Activated T-helper 17 cell treated with anti-CD3 and anti-CD28 coated beads, Interleukin-2, amount 50 U/mL, for 72 hours (primary cell): ENCODE measurements at regions not wholly inside any gene's neighbourhood (a gene's known extent, or its start where the extent isn't known, plus 50 kb on each side); places are given as distances from the start of the nearest gene placed in this dataset.

ENCODE experiments used
- ATAC-seq: fragments of 150-1000 bp; cut with Tn5 transposase; replicated peaks from 2 replicates; pipeline ENCODE4 v1.10.0; 2021; ENCODE audit warnings: mild to moderate bottlenecking, moderate library complexity
- H3K27ac Mint-ChIP-seq: one replicate; pipeline ENCODE4 v1.8.0; 2022; ENCODE audit warnings: mixed read lengths
- H3K27me3 Mint-ChIP-seq: one replicate; pipeline ENCODE4 v1.8.0; 2022; ENCODE audit warnings: mixed read lengths
- H3K36me3 Mint-ChIP-seq: one replicate; pipeline ENCODE4 v1.8.0; 2022; ENCODE audit warnings: low read depth, mild to moderate bottlenecking, mixed read lengths
- H3K4me1 Mint-ChIP-seq: one replicate; pipeline ENCODE4 v1.8.0; 2022; ENCODE audit warnings: mixed read lengths
- H3K4me3 Mint-ChIP-seq: one replicate; pipeline ENCODE4 v1.8.0; 2022; ENCODE audit warnings: mild to moderate bottlenecking, mixed read lengths
- H3K9me3 Mint-ChIP-seq: one replicate; pipeline ENCODE4 v1.8.0; 2022; ENCODE audit warnings: mixed read lengths

DNA sequence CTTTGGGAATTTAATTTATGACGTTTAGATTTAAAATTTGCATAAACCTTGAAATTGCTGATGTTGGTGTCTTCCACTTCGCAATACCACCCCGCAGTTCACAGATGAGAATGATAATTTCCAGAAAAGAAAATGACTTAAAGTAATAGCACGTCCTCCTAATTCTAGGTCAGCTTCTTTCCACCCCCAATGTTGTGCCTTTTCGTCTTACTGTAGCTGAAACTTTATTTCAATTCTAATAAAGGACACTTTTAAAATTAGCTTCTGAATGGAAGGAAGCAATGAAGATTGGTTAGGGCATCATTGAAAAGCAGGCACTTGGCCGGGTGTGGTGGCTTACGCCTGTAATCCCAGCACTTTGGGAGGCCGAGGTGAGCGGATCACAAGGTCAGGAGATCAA is 107.4 kb downstream of the MYCN start:
- no peaks in the 10 kb centered on the region for H3K36me3 Mint-ChIP-seq
- H3K27ac Mint-ChIP-seq, result no peak overlapping the region
- no peaks in the 10 kb centered on the region for H3K4me1 Mint-ChIP-seq
- peaks cover 4% of the 10 kb centered on the region for H3K27me3 Mint-ChIP-seq
- no peak for ATAC-seq
- no peaks in the 10 kb centered on the region for H3K9me3 Mint-ChIP-seq
- no peak overlapping the region for H3K4me3 Mint-ChIP-seq

- Mint-ChIP-seq H3K4me3 (no peak overlapping the region), H3K36me3 (no peaks in the 10 kb centered on the region), H3K27ac (no peak overlapping the region), H3K4me1 (no peaks in the 10 kb centered on the region), H3K27me3 (peaks cover 8% of the 10 kb centered on the region), H3K9me3 (no peaks in the 10 kb centered on the region)
- ATAC-seq, result no peak
These were observed 106.3 kb downstream of the MYCN start for GRCh38 chr2:16046649-16047048.

DNA sequence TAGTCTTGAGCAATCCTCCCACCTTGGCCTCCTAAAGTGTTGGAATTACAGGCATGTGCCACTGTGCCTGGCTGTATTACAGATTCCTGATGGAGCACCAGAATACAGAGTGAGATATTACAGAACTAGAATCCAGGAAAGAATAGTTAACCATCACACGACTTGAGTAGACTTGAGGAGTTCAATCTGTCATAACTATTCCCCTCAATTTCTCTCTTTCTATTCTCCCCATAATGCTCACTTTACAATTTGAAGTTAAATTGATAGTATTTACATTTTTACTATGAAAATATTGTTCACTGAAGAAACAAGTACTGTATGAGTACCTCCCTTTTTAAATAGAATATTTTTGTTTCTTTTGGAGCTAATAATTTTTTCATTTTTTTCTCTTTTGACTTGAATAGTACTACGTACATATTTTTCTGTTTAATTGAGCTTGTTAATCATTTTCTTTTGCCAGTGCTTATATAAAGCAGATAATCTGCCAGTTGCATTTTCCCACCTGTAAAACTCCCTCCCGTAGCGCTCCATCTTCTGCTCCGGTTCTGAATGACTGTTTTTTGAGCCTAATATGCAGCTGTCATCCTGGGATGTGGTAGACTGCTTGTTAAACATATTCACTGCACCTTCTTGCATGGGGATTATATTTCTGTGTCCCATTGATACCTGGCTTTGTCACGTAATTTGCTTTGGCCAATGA is 105.5 kb downstream of the MYCN start:
- no peak overlapping the region for H3K27ac Mint-ChIP-seq
- peaks cover 13% of the 10 kb centered on the region for H3K27me3 Mint-ChIP-seq
- H3K36me3 Mint-ChIP-seq, result no peaks in the 10 kb centered on the region
- H3K4me3 Mint-ChIP-seq, result no peak overlapping the region
- no peak for ATAC-seq
- no peaks in the 10 kb centered on the region for H3K4me1 Mint-ChIP-seq
- H3K9me3 Mint-ChIP-seq, result no peaks in the 10 kb centered on the region

DNA sequence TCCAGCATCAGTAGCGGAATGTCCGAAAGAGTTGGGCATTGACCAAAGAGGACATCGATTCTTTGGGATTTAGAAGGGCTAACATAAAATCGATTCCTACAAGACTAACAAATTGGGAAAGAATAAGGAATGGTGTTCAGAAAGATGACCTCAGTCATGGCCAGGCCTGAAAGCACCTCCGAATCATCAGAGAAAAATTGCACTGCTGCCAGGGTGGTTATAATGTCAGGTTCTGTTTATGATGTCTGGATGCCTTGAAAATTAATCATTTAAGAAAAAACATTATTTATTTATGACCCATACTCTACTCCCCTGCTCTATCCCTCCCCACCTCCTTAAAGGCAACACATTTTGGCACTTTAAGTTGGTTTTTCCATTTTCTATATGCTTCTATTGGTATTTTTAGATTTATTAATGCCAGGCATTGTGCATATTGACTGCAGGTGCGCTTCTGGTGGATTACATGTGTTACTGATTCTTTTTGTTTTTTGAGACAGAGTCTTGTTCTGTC is 104.7 kb downstream of the MYCN start:
- no peaks in the 10 kb centered on the region for H3K36me3 Mint-ChIP-seq
- no peaks in the 10 kb centered on the region for H3K4me1 Mint-ChIP-seq

GRCh38 chr2:16043627-16044026 is 103.3 kb downstream of the MYCN start:
- no peak overlapping the region for H3K4me3 Mint-ChIP-seq
- H3K36me3 Mint-ChIP-seq, result no peaks in the 10 kb centered on the region
- H3K27me3 Mint-ChIP-seq, result peaks cover 9% of the 10 kb centered on the region
- ATAC-seq, result no peak
- no peaks in the 10 kb centered on the region for H3K9me3 Mint-ChIP-seq
- H3K27ac Mint-ChIP-seq, result no peak overlapping the region
- H3K4me1 Mint-ChIP-seq, result no peaks in the 10 kb centered on the region

More for the DNA sequence above, 104.7 kb downstream of the MYCN start:
- no peak for ATAC-seq
- H3K27ac Mint-ChIP-seq, result no peak overlapping the region
- H3K4me3 Mint-ChIP-seq, result no peak overlapping the region
- H3K27me3 Mint-ChIP-seq, result peaks cover 9% of the 10 kb centered on the region
- no peaks in the 10 kb centered on the region for H3K9me3 Mint-ChIP-seq

DNA sequence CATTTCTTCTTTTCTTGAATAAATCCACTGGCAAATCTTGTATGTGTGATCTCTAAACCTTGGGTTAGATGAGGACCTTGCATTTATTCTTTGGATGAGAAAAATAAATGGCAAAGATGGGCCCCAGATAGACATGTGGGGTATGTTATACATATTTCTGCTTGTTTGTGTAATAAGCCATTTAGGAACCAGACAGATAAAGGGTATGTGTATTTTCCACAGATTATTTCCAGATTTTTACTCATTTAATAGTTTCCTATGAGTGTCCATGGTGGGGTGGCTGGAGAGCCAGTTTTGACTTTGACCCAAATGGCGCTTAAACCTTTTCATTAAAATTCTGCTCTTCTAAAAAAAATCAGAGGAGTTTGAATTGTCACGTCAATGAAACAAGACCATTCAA is 102.8 kb downstream of the MYCN start:
- no peaks in the 10 kb centered on the region for H3K4me1 Mint-ChIP-seq
- no peaks in the 10 kb centered on the region for H3K36me3 Mint-ChIP-seq
- H3K27me3 Mint-ChIP-seq, result peaks cover 9% of the 10 kb centered on the region
- no peak for ATAC-seq
- H3K4me3 Mint-ChIP-seq, result no peak overlapping the region
- no peak overlapping the region for H3K27ac Mint-ChIP-seq
- no peaks in the 10 kb centered on the region for H3K9me3 Mint-ChIP-seq

DNA sequence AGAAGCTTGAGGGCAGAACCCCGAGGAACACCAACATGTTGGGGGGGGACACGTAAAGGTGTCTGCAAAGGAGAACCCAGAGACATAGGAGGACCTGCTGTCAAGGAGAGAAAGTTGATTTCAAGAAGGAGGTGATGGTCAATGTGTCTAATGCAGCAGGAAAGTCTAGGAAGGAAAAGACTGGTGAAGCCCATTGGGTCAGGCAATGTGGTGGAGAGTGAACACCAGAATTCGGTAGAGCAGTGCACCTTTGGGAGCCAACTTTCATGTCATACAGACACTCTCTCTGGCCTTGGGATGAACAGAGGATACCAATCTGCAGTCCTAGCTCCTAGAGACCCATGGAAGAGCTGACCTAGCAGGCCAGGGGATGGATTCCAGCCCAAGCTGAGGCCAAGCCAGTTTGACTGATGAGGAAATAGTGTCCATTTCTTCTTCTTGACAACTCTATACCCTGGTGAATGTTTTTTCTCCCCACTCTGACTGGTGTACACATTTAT is 101.9 kb downstream of the MYCN start:
- Mint-ChIP-seq H3K36me3 (no peaks in the 10 kb centered on the region), H3K27me3 (peaks cover 9% of the 10 kb centered on the region), H3K4me3 (no peak overlapping the region), H3K4me1 (no peaks in the 10 kb centered on the region), H3K27ac (no peak overlapping the region), H3K9me3 (no peaks in the 10 kb centered on the region)
- no peak for ATAC-seq

DNA sequence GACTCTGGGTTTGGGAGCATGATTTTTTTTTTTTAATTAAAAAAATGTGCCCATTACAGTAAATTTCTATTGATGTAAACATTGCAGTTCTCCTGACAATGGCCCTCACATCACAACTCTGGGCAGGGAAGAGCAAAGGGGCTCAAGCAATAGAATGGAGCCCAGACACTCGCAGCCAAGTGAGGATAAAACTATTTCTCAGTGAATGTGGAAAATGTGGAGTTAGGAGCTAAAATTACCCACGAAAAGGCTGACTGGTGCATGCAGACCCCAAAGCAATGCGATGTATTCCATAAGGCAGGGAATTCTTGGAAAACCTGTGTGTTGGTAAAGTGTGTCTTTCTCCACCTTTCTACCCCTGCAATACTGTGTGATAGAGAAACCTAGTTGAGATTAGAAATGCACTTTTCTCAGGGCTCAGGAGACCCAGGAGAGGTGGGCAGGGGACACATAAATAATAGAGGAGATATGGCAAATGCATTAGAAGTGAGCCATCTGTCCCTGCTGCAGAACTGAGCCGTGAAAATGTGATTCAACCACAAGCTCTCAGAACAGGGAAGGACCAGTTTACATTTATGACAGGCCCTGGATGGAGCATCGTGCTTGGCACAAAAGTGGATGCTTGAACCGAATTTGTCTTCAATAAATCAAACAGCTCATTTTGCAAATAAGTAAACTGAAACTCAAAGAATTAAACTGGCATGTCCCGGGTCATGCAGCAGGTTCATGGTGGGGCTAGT is 100.1 kb downstream of the MYCN start:
- H3K36me3 Mint-ChIP-seq, result no peaks in the 10 kb centered on the region
- H3K4me3 Mint-ChIP-seq, result no peak overlapping the region
- H3K27me3 Mint-ChIP-seq, result peaks cover 9% of the 10 kb centered on the region
- H3K4me1 Mint-ChIP-seq, result no peaks in the 10 kb centered on the region
- H3K9me3 Mint-ChIP-seq, result no peaks in the 10 kb centered on the region
- no peak overlapping the region for H3K27ac Mint-ChIP-seq
- no peak for ATAC-seq

- ATAC-seq, result no peak
- Mint-ChIP-seq H3K36me3 (no peaks in the 10 kb centered on the region), H3K4me1 (no peaks in the 10 kb centered on the region), H3K27ac (no peak overlapping the region), H3K27me3 (peaks cover 9% of the 10 kb centered on the region), H3K4me3 (no peak overlapping the region), H3K9me3 (no peaks in the 10 kb centered on the region)
These were observed 99.5 kb downstream of the MYCN start for GRCh38 chr2:16039823-16040222.

GRCh38 chr2:16039055-16039454 is 98.7 kb downstream of the MYCN start:
- H3K27ac Mint-ChIP-seq, result no peak overlapping the region
- H3K36me3 Mint-ChIP-seq, result no peaks in the 10 kb centered on the region
- no peaks in the 10 kb centered on the region for H3K4me1 Mint-ChIP-seq
- no peaks in the 10 kb centered on the region for H3K9me3 Mint-ChIP-seq
- no peak for ATAC-seq
- H3K27me3 Mint-ChIP-seq, result peaks cover 9% of the 10 kb centered on the region
- H3K4me3 Mint-ChIP-seq, result no peak overlapping the region

GRCh38 chr2:16038621-16039020 is 98.3 kb downstream of the MYCN start:
- H3K27ac Mint-ChIP-seq, result no peak overlapping the region
- H3K9me3 Mint-ChIP-seq, result no peaks in the 10 kb centered on the region
- peaks cover 9% of the 10 kb centered on the region for H3K27me3 Mint-ChIP-seq
- H3K4me1 Mint-ChIP-seq, result no peaks in the 10 kb centered on the region
- H3K36me3 Mint-ChIP-seq, result no peaks in the 10 kb centered on the region
- no peak for ATAC-seq
- no peak overlapping the region for H3K4me3 Mint-ChIP-seq

GRCh38 chr2:16037808-16038457 is 97.6 kb downstream of the MYCN start:
- H3K9me3 Mint-ChIP-seq, result no peaks in the 10 kb centered on the region
- no peaks in the 10 kb centered on the region for H3K36me3 Mint-ChIP-seq
- ATAC-seq, result no peak
- H3K27me3 Mint-ChIP-seq, result peaks cover 9% of the 10 kb centered on the region
- no peak overlapping the region for H3K4me3 Mint-ChIP-seq
- H3K27ac Mint-ChIP-seq, result no peak overlapping the region
- no peaks in the 10 kb centered on the region for H3K4me1 Mint-ChIP-seq

DNA sequence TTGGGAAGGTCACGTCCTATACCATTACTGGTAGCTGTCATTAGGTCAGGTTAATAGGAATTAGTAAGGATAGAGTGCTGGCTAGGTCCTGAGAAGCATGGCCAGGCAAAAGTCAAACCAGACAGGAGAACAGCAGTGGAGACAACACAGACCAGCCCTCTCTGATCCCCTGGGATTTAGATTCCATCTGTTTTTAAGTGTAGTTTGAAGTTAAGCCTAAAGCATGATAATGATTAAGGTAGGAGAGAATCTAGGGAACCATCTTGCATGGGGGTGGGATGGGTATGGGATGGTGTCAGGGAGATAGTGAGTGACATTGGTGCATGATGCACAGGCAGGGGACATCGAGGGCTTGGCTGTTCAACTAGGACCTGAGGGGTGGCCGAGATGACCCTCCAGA is 96.6 kb downstream of the MYCN start:
- Mint-ChIP-seq H3K4me1 (no peaks in the 10 kb centered on the region), H3K27me3 (peaks cover 6% of the 10 kb centered on the region), H3K36me3 (no peaks in the 10 kb centered on the region), H3K27ac (no peak overlapping the region), H3K9me3 (no peaks in the 10 kb centered on the region), H3K4me3 (no peak overlapping the region)
- no peak for ATAC-seq

- no peak overlapping the region for H3K27ac Mint-ChIP-seq
- ATAC-seq, result no peak
- no peak overlapping the region for H3K4me3 Mint-ChIP-seq
- no peaks in the 10 kb centered on the region for H3K9me3 Mint-ChIP-seq
- no peaks in the 10 kb centered on the region for H3K27me3 Mint-ChIP-seq
- no peaks in the 10 kb centered on the region for H3K36me3 Mint-ChIP-seq
- no peaks in the 10 kb centered on the region for H3K4me1 Mint-ChIP-seq
These were observed 95.7 kb downstream of the MYCN start for GRCh38 chr2:16035747-16036745.
